GM12878 (cell line): ENCODE measurements at regions not wholly inside any gene's neighbourhood (a gene's known extent, or its start where the extent isn't known, plus 50 kb on each side); places are given as distances from the start of the nearest gene placed in this dataset.

Experiments used
- ATAC-seq: fragments of 200-7000 bp; cut with Tn5 transposase; 3 replicates; pipeline ENCODE4 v1.9.1; 2020; ENCODE audit warnings: mild to moderate bottlenecking, moderate library complexity
- BruUV-seq: library from RNA; stranded (reverse); fragments of 400-500 nt; replicated peaks from 2 replicates; lab custom pipeline; 2021; lab: Mats Ljungman, UMichigan
- CTCF ChIA-PET: fragments of 300-600 bp; sonication (Branson Sonifier 250); formaldehyde crosslinking; extraction: SDS; loops from one replicate; lab custom pipeline; 2021; ENCODE audit warnings: inconsistent platforms; lab: Yijun Ruan, JAX
- POLR2A ChIA-PET: fragments of 350-600 bp; formaldehyde crosslinking; extraction: SDS; loops from one replicate; lab custom pipeline; 2021; ENCODE audit warnings: inconsistent platforms; lab: Charles Lee
- RAD21 ChIA-PET: fragments of 300-600 bp; sonication (Branson Sonifier 250); formaldehyde crosslinking; loops from one replicate; lab custom pipeline; 2023; ENCODE audit warnings: antibody characterized with exemption; ENCODE audit not compliant: unreplicated experiment; lab: Charles Lee
- SMC1A ChIA-PET: fragments of 300-600 bp; sonication (Branson Sonifier 250); formaldehyde crosslinking; loops from one replicate; lab custom pipeline; 2023; ENCODE audit not compliant: unreplicated experiment, uncharacterized antibody; lab: Charles Lee
- DNase-seq: peaks from one replicate; pipeline ENCODE4 v3.0.0-alpha.2; 2011; ENCODE audit warnings: low read depth, low spot score
- FAIRE-seq: peaks from 3 replicates; lab custom pipeline; 2011; peaks lifted over from hg19 to GRCh38; lab: Jason Lieb, UNC
- H2AFZ ChIP-seq: 2 replicates; pipeline ENCODE4 v1.6.0; 2011; ENCODE audit warnings: low read depth, low read length, control low read depth; ENCODE audit not compliant: control insufficient read depth
- H3K27ac ChIP-seq: 2 replicates; pipeline ENCODE4 v1.5.1; 2011; ENCODE audit warnings: control low read depth; ENCODE audit not compliant: control insufficient read depth, insufficient read depth
- H3K27me3 ChIP-seq, 2 experiments: replicated peaks in 1 of 2; 2 replicates each; pipeline versions ENCODE4 v1.6.0 to v1.6.1; 2011; ENCODE audit warnings: low read length in 1 of 2; ENCODE audit not compliant: control insufficient read depth in 2 of 2, insufficient read depth in 2 of 2
- H3K36me3 ChIP-seq, 2 experiments: 2 replicates each; pipeline ENCODE4 v1.5.1; 2011; ENCODE audit warnings: low read length in 1 of 2; ENCODE audit not compliant: control insufficient read depth in 2 of 2, insufficient read depth in 2 of 2
- H3K4me1 ChIP-seq: 2 replicates; pipeline ENCODE4 v1.6.1; 2011; ENCODE audit warnings: mild to moderate bottlenecking, low read length, moderate library complexity, mixed read lengths; ENCODE audit not compliant: control insufficient read depth, insufficient read depth
- H3K4me2 ChIP-seq: 2 replicates; pipeline ENCODE4 v1.6.0; 2011; ENCODE audit warnings: control low read depth; ENCODE audit not compliant: control insufficient read depth, insufficient read depth
- H3K4me3 ChIP-seq: fragments of 200-600 bp; sonication (generic); 2 replicates; pipeline ENCODE4 v1.5.1; 2016
- H3K79me2 ChIP-seq: 2 replicates; pipeline ENCODE4 v1.6.0; 2011; ENCODE audit warnings: low read length; ENCODE audit not compliant: control insufficient read depth, insufficient read depth
- H3K9ac ChIP-seq: 2 replicates; pipeline ENCODE4 v1.8.0; 2011; ENCODE audit warnings: low read length, control low read depth, mixed read lengths; ENCODE audit not compliant: control insufficient read depth, insufficient read depth
- H3K9me3 ChIP-seq: replicated peaks from 3 replicates; pipeline ENCODE4 v1.5.1; 2011; ENCODE audit warnings: mild to moderate bottlenecking, low read length; ENCODE audit not compliant: control insufficient read depth, insufficient read depth
- H4K20me1 ChIP-seq: 2 replicates; pipeline ENCODE4 v1.6.0; 2011; ENCODE audit not compliant: control insufficient read depth, insufficient read depth
- ASH2L ChIP-seq: fragments of 300-600, 200-600 bp; sonication (generic); IDR thresholded peaks from 2 replicates; pipeline ENCODE4 v1.6.1; 2017; ENCODE audit warnings: low read depth, mild to moderate bottlenecking, borderline replicate concordance
- BMI1 ChIP-seq: fragments of 450-650 bp; IDR thresholded peaks from 2 replicates; pipeline ENCODE4 v1.6.1; 2016; ENCODE audit warnings: mild to moderate bottlenecking, moderate library complexity, borderline replicate concordance
- CBFB ChIP-seq: IDR thresholded peaks from 2 replicates; pipeline ENCODE4 v1.6.1; 2016; ENCODE audit warnings: antibody characterized with exemption, low read depth
- CBX5 ChIP-seq: sonication (generic); IDR thresholded peaks from 2 replicates; pipeline ENCODE4 v1.6.1; 2016; ENCODE audit warnings: low read depth, moderate library complexity, mild to moderate bottlenecking, inconsistent platforms
- FOS ChIP-seq: IDR thresholded peaks from 3 replicates; pipeline ENCODE4 v1.6.1; 2011; ENCODE audit warnings: borderline replicate concordance; ENCODE audit not compliant: insufficient read length; ENCODE audit errors: extremely low read depth
- GABPA ChIP-seq: IDR thresholded peaks from 2 replicates; pipeline ENCODE4 v1.6.1; 2014; ENCODE audit warnings: antibody characterized with exemption, low read depth, mild to moderate bottlenecking, inconsistent platforms
- JUNB ChIP-seq: IDR thresholded peaks from 2 replicates; pipeline ENCODE4 v1.6.1; 2016; ENCODE audit warnings: antibody characterized with exemption, mild to moderate bottlenecking
- MAX ChIP-seq: IDR thresholded peaks from 2 replicates; pipeline ENCODE4 v1.6.1; 2012; ENCODE audit warnings: low read depth, low read length, improper control_type of control experiment
- MYC ChIP-seq: IDR thresholded peaks from 2 replicates; pipeline ENCODE4 v1.6.1; 2011; ENCODE audit warnings: mild to moderate bottlenecking, low read length, moderate library complexity, inconsistent platforms; ENCODE audit not compliant: insufficient read depth, insufficient replicate concordance, insufficient read length, severe bottlenecking
- NBN ChIP-seq: fragments of 450-650 bp; IDR thresholded peaks from 2 replicates; pipeline ENCODE4 v1.6.1; 2016
- NFYB ChIP-seq: IDR thresholded peaks from 2 replicates; pipeline ENCODE4 v1.6.1; 2011; ENCODE audit warnings: low read depth, mild to moderate bottlenecking, low read length, improper control_type of control experiment, moderate library complexity; ENCODE audit not compliant: insufficient read depth
- NR2C2 ChIP-seq: IDR thresholded peaks from 2 replicates; pipeline ENCODE4 v1.6.1; 2011; ENCODE audit warnings: borderline replicate concordance, low read depth; ENCODE audit not compliant: control insufficient read depth, insufficient read length
- NRF1 ChIP-seq: conservative IDR thresholded peaks from 2 replicates; pipeline ENCODE4 v1.6.1; 2011; ENCODE audit warnings: mild to moderate bottlenecking, low read depth, low read length, improper control_type of control experiment
- PAX8 ChIP-seq: fragments of 450-650 bp; IDR thresholded peaks from 2 replicates; pipeline ENCODE4 v1.6.1; 2017; ENCODE audit warnings: mild to moderate bottlenecking, moderate library complexity
- RAD21 ChIP-seq: IDR thresholded peaks from 2 replicates; pipeline ENCODE4 v1.6.1; 2011; ENCODE audit warnings: mild to moderate bottlenecking, low read depth, low read length, moderate library complexity; ENCODE audit not compliant: insufficient read depth
- SIN3A ChIP-seq: IDR thresholded peaks from 2 replicates; pipeline ENCODE4 v1.6.1; 2012; ENCODE audit warnings: low read depth, low read length, improper control_type of control experiment
- SRF ChIP-seq, 2 experiments: IDR thresholded peaks; 2 replicates each; pipeline ENCODE4 v1.6.1; 2011; ENCODE audit warnings: low read depth in 2 of 2, low read length in 2 of 2, mild to moderate bottlenecking in 1 of 2, moderate library complexity in 1 of 2
- STAT1 ChIP-seq: fragments of 450-650 bp; conservative IDR thresholded peaks from 2 replicates; pipeline ENCODE4 v1.6.1; 2014; ENCODE audit warnings: antibody characterized with exemption, mild to moderate bottlenecking
- YBX1 ChIP-seq: fragments of 450-650 bp; IDR thresholded peaks from 2 replicates; pipeline ENCODE4 v1.6.1; 2016; ENCODE audit warnings: antibody characterized with exemption
- YY1 ChIP-seq: IDR thresholded peaks from 2 replicates; pipeline ENCODE4 v1.6.1; 2011; ENCODE audit warnings: low read depth, mild to moderate bottlenecking, low read length
- ZNF207 ChIP-seq: fragments of 450-650 bp; IDR thresholded peaks from 2 replicates; pipeline ENCODE4 v1.6.1; 2014; ENCODE audit warnings: antibody characterized with exemption, mild to moderate bottlenecking, borderline replicate concordance
- WGBS: methylation state at CpG from one replicate; pipeline ENCODE4 v1.1.6; 2016; ENCODE audit warnings: low lambda C conversion rate; ENCODE audit not compliant: insufficient replicate concordance, insufficient coverage; ENCODE audit errors: missing lambda C conversion rate; 5-methylcytosine and 5-hydroxymethylcytosine counted together
- in situ Hi-C: fragments of 300-500 bp; cut with MboI; formaldehyde crosslinking; loops from 9 replicates; pipeline ENCODE4 v1.14.3; 2018; ENCODE audit warnings: mixed read lengths
- intact Hi-C: fragments of 100-400 bp; cut with micrococcal nuclease; formaldehyde crosslinking; loops from one replicate; pipeline ENCODE4 v1.14.2; 2022; ENCODE audit not compliant: unreplicated experiment

GRCh38 chr1:99501871-99502270, 144.0 kb upstream of the PALMD start:
- 0% methylated on average over 1 of the region's 1 CpG for WGBS
- Histone ChIP-seq H3K27me3 (no peaks in the 10 kb centered on the region), H3K36me3 (no peaks in the 10 kb centered on the region), H3K4me1 (no peaks in the 10 kb centered on the region), H3K4me3 (no peak overlapping the region), H3K79me2 (no peaks in the 10 kb centered on the region), H3K9me3 (no peaks in the 10 kb centered on the region), H3K27ac (no peak overlapping the region), H2AFZ (no peak overlapping the region), H3K9ac (no peak overlapping the region), H4K20me1 (no peaks in the 10 kb centered on the region), H3K4me2 (no peak overlapping the region)
- FAIRE-seq (no peak), ATAC-seq (no peak), DNase-seq (no peak)
- in situ Hi-C loops = no loop called here
- intact Hi-C loops = no loop called here
- TF ChIP-seq MYC (no peak), SRF (IDR thresholded peaks at IDR 0.05; ENCODE audit: low read depth in 2 of 2, low read length in 2 of 2) (no peak), FOS (no peak), NFYB (no peak), NR2C2 (no peak), BMI1 (no peak), SIN3A (no peak), ZNF207 (no peak)
- SMC1A ChIA-PET = no interaction called here
- RAD21 ChIA-PET = no interaction called here
- POLR2A ChIA-PET = interaction anchor here (0.6 kb wide), 1 partner anchor 439 kb away, joined by 3 read pairs; no protein-coding TSS in a partner anchor
- no TSS peak for BruUV-seq
- CTCF ChIA-PET = no interaction called here

- no peak for ATAC-seq
- Histone ChIP-seq H3K9me3 (no peaks in the 10 kb centered on the region), H2AFZ (no peak overlapping the region), H3K27me3 (no peaks in the 10 kb centered on the region), H3K79me2 (no peaks in the 10 kb centered on the region), H3K36me3 (no peaks in the 10 kb centered on the region), H4K20me1 (no peaks in the 10 kb centered on the region), H3K27ac (no peak overlapping the region), H3K4me2 (no peak overlapping the region), H3K9ac (no peak overlapping the region), H3K4me1 (no peaks in the 10 kb centered on the region), H3K4me3 (no peak overlapping the region)
- CTCF ChIA-PET = no interaction called here
- in situ Hi-C loops (no loop called here), intact Hi-C loops (no loop called here)
- no peak for FAIRE-seq
- RAD21 ChIA-PET = no interaction called here
- 22% methylated on average over 3 of the region's 3 CpGs for WGBS
- SMC1A ChIA-PET = no interaction called here
- no TSS peak for BruUV-seq
- POLR2A ChIA-PET = no interaction called here
- no peak for DNase-seq
- TF ChIP-seq CBX5 (no peak), NFYB (no peak), YBX1 (no peak), MAX (no peak), GABPA (no peak), PAX8 (no peak), ASH2L (no peak), NRF1 (no peak), YY1 (no peak), RAD21 (no peak), NBN (no peak), SIN3A (no peak), STAT1 (no peak), CBFB (no peak), JUNB (no peak)
Observed at GRCh38 chr1:99502400-99502799, 143.5 kb upstream of the PALMD start.
